Small intestine (tissue), 7 donors: ENCODE measurements at regions not wholly inside any gene's neighbourhood (a gene's known extent, or its start where the extent isn't known, plus 50 kb on each side); places are given as distances from the start of the nearest gene placed in this dataset.
A peak's percentile ranks its signal among the peaks of the same experiment; 100 is the strongest.
"Not testable (repeated sequence)": the region's sequence is repeated elsewhere in the genome, so short reads cannot be mapped to it uniquely, and the experiment has no call there.

Source experiments
- DNase-seq, 2 donors: peaks; one replicate each; pipeline versions ENCODE4 v3.0.0 to v3.0.0-alpha.2; 2013
- FAIRE-seq: peaks from 2 replicates; lab custom pipeline; 2012; peaks lifted over from hg19 to GRCh38; lab: Jason Lieb, UNC
- H3K27ac ChIP-seq, 3 donors: one replicate each; pipeline ENCODE4 v1.5.1; 2013; ENCODE audit warnings: low read length in 2 of 3, mild to moderate bottlenecking in 2 of 3, control low read depth in 1 of 3, inconsistent platforms in 1 of 3, low read depth in 1 of 3, moderate library complexity in 1 of 3
- H3K27me3 ChIP-seq, 3 donors: one replicate each; pipeline ENCODE4 v1.6.1; 2013; ENCODE audit warnings: low read length in 3 of 3, inconsistent platforms in 1 of 3; ENCODE audit not compliant: control insufficient read depth in 3 of 3, insufficient read depth in 3 of 3
- H3K36me3 ChIP-seq, 3 donors: one replicate each; pipeline ENCODE4 v1.6.1; 2013; ENCODE audit warnings: low read length in 3 of 3, inconsistent platforms in 1 of 3, low read depth in 1 of 3, mild to moderate bottlenecking in 1 of 3, moderate library complexity in 1 of 3; ENCODE audit not compliant: control insufficient read depth in 3 of 3, insufficient read depth in 2 of 3
- H3K4me1 ChIP-seq, 3 donors: one replicate each; pipeline ENCODE4 v1.6.1; 2013; ENCODE audit warnings: low read length in 2 of 3, inconsistent platforms in 1 of 3, low read depth in 1 of 3, mild to moderate bottlenecking in 1 of 3, moderate library complexity in 1 of 3; ENCODE audit not compliant: control insufficient read depth in 3 of 3, insufficient read depth in 2 of 3
- H3K4me3 ChIP-seq, 3 donors: one replicate each; pipeline ENCODE4 v1.5.1; 2013; ENCODE audit warnings: low read length in 3 of 3, control low read depth in 1 of 3, inconsistent platforms in 1 of 3, low read depth in 1 of 3, mild to moderate bottlenecking in 1 of 3, moderate library complexity in 1 of 3
- H3K9me3 ChIP-seq, 2 donors: one replicate each; pipeline ENCODE4 v1.6.1; 2013; ENCODE audit warnings: low read depth in 1 of 2, low read length in 1 of 2; ENCODE audit not compliant: control insufficient read depth in 2 of 2, insufficient read depth in 1 of 2
- WGBS, 3 donors: extraction: QIAGEN DNeasy Blood & Tissue Kit; methylation state at CpG; one replicate each; pipeline ENCODE4 v1.1.7; 2013; 5-methylcytosine and 5-hydroxymethylcytosine counted together
- donor health status: healthy with polysubstance abuse.
- donor health status: control.
- donor health status: control.
- donor health status: Bipolar disorder and iron deficiency.
- donor health status: healthy.

DNA sequence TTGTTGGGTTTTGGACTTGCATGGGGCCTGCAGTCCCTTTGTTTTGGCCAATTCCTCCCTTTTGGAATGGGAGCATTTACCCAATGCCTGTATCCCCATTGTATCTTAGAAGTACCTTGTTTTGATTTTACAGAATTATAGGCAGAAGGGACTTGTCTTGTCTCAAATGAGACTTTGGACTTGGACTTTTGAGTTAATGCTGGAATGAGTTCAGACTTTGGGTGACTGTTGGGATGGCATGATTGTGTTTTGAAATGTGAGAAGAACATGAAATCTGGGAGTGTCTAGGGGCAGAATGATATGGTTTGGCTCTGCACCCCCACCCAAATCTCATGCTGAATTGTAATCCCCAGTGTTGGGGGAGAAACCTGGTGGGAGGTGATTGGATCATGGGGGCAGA is 76.8 kb upstream of the MKI67 start:
- H3K36me3 ChIP-seq = no peaks in the 10 kb centered on the region
- H3K27me3 ChIP-seq = no peaks in the 10 kb centered on the region
- no peak for FAIRE-seq
- no peak for DNase-seq
- H3K9me3 ChIP-seq = peaks cover 0 to 6% of the 10 kb centered on the region in 2 donors
- H3K4me3 ChIP-seq = no peak overlapping the region
- no peak overlapping the region for H3K27ac ChIP-seq
- no peaks in the 10 kb centered on the region for H3K4me1 ChIP-seq

DNA sequence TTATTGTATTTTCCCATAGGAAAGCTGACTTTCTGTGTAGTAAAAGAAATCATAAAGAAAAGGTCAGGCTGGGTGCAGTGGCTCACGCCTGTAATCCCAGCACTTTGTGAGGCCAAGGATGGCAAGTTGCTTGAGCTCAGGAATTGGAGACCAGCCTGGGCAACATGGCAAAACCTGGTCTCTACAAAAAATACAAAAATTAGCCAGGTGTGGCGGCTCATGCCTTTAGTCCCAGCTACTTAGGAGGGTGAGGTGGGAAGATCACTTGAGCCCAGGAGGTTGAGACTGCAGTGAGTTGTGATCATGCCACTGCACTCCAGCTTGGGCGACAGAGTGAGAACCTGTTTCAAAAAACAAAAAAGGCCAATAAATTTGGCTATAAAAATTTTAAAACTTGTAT is 79.4 kb upstream of the MKI67 start:
- not testable (repeated sequence) for DNase-seq, H3K36me3 ChIP-seq, H3K4me1 ChIP-seq, FAIRE-seq, H3K4me3 ChIP-seq, H3K9me3 ChIP-seq, H3K27ac ChIP-seq, H3K27me3 ChIP-seq
- 70 to 85% (median 84%) methylated on average over 3 of the region's 3 CpGs for WGBS, 3 donors

- DNase-seq = no peak
- Histone ChIP-seq H3K4me3 (no peak overlapping the region), H3K4me1 (no peaks in the 10 kb centered on the region), H3K36me3 (no peaks in the 10 kb centered on the region), H3K27ac (no peak overlapping the region), H3K27me3 (no peaks in the 10 kb centered on the region), H3K9me3 (peaks cover 0 to 6% of the 10 kb centered on the region in 2 donors)
- 76 to 86% (median 81%) methylated on average over 4 of the region's 4 CpGs for WGBS, 3 donors
- FAIRE-seq = no peak
These were observed 80.5 kb upstream of the MKI67 start for GRCh38 chr10:128206676-128207075.

GRCh38 chr10:128209862-128210214 is 83.6 kb upstream of the MKI67 start:
- FAIRE-seq (no peak), DNase-seq (no peak)
- Histone ChIP-seq H3K4me3 (no peak overlapping the region), H3K4me1 (no peaks in the 10 kb centered on the region), H3K27me3 (peaks cover 0 to under 1% (median 0%) of the 10 kb centered on the region in 3 donors), H3K27ac (no peak overlapping the region), H3K36me3 (no peaks in the 10 kb centered on the region), H3K9me3 (peaks cover 0 to 2% of the 10 kb centered on the region in 2 donors)
- 77 to 81% (median 79%) methylated on average over 13 of the region's 13 CpGs for WGBS, 3 donors

DNA sequence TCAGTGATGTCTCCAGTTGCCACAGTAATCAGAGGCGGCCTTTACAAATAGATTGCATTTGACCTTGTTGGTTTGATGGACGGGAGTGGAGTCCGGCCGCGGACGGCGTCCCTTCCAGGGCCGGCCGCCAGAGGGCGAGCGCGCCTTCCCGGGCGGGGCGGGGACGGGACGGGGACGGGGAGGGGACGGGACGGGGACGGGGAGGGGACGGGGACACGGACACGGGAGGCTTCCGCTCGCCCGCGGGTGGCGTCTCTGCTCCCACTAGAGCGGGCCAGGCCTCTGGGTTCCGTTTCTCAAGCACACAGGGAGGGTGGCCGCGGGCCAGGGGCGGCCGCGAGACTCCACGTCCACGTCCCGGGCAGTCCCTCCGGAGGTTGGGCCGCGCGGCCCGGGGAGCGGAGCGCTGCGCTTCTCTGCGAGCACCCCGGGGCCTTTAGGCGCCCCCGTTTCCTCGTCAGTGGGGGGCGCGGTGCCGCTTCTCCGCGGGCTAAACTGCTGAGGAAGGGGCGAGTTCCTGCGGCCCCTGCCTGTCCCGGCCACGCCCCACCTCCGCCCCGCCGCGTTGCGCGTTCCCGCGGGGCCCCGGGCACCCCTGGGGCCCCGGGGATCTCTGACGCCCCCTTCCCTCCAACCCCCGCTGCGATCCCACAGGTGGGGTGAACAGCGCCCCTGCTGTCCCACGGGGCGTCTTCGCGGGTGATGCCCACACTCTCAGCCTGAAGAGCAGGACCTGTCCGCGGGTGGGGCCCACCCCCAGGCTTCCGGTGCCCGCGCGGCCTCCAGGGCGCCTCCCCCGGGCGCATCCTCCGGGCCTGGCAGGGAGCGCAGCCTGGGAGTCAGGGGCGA is 84.2 kb upstream of the MKI67 start:
- 1 to 4% (median 3%) methylated on average over 60 to 91 of the region's 91 CpGs for WGBS, 3 donors
- H3K4me1 ChIP-seq = no peaks in the 10 kb centered on the region
- H3K36me3 ChIP-seq = no peaks in the 10 kb centered on the region
- peaks cover 0 to 2% of the 10 kb centered on the region in 2 donors for H3K9me3 ChIP-seq
- FAIRE-seq = no peak
- H3K27me3 ChIP-seq = peaks cover 0 to 4% (median 0%) of the 10 kb centered on the region in 3 donors
- H3K27ac ChIP-seq = peak overlapping the region in 2 of 3 donors; percentile 64 to 79
- H3K4me3 ChIP-seq = peak overlapping the region; percentile 49 to 67 (median 63)
- DNase-seq = peak; percentile 59 to 84

DNA sequence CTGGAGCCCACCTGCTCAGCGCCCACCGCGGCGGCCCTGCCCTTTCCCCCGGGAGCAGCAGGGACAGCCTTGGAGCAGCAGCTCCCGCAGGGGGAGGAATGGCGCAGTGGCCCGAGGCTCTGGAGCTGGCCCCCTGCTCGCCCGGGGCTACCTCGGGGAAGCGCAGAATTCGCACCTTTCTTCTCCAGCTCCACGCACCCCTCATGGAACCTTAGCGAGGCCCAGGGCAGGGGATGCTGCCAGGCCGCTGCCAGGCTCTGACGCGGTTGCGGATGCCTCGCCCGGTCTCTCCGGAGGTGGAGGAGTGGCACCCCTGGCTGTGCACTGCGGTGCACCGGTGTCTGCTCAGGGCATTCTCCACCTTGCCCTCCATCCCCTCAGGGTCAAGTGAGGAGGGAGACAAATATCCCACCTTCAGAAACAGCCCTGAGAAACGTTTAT is 84.9 kb upstream of the MKI67 start:
- FAIRE-seq (no peak), DNase-seq (no peak)
- Histone ChIP-seq H3K36me3 (no peaks in the 10 kb centered on the region), H3K4me3 (peak overlapping the region in 1 of 3 donors; percentile 67), H3K27me3 (peaks cover 0 to 4% (median 0%) of the 10 kb centered on the region in 3 donors), H3K27ac (no peak overlapping the region), H3K9me3 (peaks cover 0 to 2% of the 10 kb centered on the region in 2 donors), H3K4me1 (no peaks in the 10 kb centered on the region)
- 49 to 64% (median 59%) methylated on average over 25 of the region's 25 CpGs for WGBS, 3 donors

DNA sequence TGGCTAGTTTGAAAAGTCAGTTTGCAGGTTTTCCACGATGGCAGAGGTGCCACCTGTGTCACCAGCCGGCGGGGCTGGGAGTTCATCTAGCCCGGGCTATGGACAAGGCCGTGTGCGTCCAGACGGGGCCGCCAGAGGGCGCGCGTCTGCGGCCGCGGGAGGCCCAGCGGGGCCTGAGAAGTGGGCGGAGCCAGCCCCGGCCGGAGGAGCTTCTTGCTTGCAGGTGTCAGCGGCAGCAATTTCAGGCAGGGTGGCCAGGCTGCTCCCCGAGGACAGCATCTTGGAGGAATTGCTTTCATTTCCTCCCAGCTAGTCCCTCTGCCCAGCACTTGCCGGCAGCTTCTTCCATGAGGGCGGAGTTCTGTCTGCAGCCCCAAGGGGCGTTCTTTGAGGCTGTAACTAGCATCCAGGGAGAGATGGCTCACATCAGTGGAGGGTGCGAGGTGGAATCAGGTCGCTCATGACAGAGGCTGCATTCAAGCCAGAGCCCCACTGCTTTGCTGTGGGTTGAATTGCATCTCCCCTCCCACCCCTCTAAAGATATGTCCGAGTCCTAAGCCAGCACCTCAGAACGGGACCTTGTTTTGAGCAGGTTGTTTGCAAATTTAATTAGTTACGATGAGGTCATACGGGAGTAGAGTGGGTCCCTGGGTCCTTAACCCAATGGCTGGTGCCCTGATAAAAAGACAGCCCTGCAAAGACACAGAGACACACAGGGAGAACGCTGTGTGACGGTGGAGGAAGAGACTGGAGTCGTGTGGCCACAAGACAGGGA is 85.9 kb upstream of the MKI67 start:
- H3K4me3 ChIP-seq = peak overlapping the region in 1 of 3 donors; percentile 12
- no peak for FAIRE-seq

GRCh38 chr10:128213156-128213555 is 86.9 kb upstream of the MKI67 start:
- Histone ChIP-seq H3K9me3 (peaks cover 0 to 2% of the 10 kb centered on the region in 2 donors), H3K27ac (no peak overlapping the region), H3K36me3 (no peaks in the 10 kb centered on the region), H3K27me3 (peaks cover 0 to 4% (median 0%) of the 10 kb centered on the region in 3 donors), H3K4me3 (no peak overlapping the region), H3K4me1 (no peaks in the 10 kb centered on the region)
- no peak for DNase-seq
- FAIRE-seq = no peak
- WGBS, 3 donors = 84 to 88% (median 84%) methylated on average over 7 of the region's 7 CpGs

More for the DNA sequence above, 85.9 kb upstream of the MKI67 start:
- no peaks in the 10 kb centered on the region for H3K36me3 ChIP-seq
- no peak overlapping the region for H3K27ac ChIP-seq
- 19 to 23% (median 21%) methylated on average over 31 to 32 of the region's 32 CpGs for WGBS, 3 donors
- peaks cover 0 to 4% (median 0%) of the 10 kb centered on the region in 3 donors for H3K27me3 ChIP-seq
- peak; percentile 81 to 92 for DNase-seq
- H3K4me1 ChIP-seq = no peaks in the 10 kb centered on the region
- peaks cover 0 to 2% of the 10 kb centered on the region in 2 donors for H3K9me3 ChIP-seq
